ENCODE measurements at regions not wholly inside any gene's neighbourhood (a gene's known extent, or its start where the extent isn't known, plus 50 kb on each side); places are given as distances from the start of the nearest gene placed in this dataset.

DNA sequence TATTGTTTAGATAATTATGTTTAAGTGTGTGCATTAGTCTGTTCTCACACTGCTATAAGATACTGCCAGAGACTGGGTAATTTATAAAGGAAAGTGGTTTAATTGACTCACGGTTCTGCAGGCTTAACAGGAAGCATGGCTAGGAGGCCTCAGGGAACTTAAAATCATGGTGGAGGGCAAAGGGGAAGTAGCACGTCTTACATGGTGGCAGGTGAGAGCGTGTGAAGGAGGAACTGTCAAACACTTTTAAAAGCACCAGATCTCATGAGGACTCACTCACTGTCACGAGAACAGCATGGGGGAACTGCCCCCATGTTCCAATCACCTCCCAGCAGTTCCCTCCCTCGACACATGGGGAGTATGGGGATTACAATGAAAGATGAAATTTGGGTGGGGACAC, 203.5 kb upstream of the GOT2 start:
- TF ChIP-seq, protein P1, sequence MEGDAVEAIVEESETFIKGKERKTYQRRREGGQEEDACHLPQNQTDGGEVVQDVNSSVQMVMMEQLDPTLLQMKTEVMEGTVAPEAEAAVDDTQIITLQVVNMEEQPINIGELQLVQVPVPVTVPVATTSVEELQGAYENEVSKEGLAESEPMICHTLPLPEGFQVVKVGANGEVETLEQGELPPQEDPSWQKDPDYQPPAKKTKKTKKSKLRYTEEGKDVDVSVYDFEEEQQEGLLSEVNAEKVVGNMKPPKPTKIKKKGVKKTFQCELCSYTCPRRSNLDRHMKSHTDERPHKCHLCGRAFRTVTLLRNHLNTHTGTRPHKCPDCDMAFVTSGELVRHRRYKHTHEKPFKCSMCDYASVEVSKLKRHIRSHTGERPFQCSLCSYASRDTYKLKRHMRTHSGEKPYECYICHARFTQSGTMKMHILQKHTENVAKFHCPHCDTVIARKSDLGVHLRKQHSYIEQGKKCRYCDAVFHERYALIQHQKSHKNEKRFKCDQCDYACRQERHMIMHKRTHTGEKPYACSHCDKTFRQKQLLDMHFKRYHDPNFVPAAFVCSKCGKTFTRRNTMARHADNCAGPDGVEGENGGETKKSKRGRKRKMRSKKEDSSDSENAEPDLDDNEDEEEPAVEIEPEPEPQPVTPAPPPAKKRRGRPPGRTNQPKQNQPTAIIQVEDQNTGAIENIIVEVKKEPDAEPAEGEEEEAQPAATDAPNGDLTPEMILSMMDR (IDR thresholded peaks at IDR 0.05), result no peak
- TF ChIP-seq POLR2A (IDR thresholded peaks at IDR 0.05), result no peak

All from uterus (tissue), 2 donors.